WTC11 (cell line): ENCODE measurements at regions not wholly inside any gene's neighbourhood (a gene's known extent, or its start where the extent isn't known, plus 50 kb on each side); places are given as distances from the start of the nearest gene placed in this dataset.

Experiments
- CTCF ChIP-seq: fragments of 200-600 bp; IDR thresholded peaks from 2 replicates; pipeline ENCODE4 v1.8.0; 2022; ENCODE audit warnings: antibody characterized with exemption
- TEAD4 ChIP-seq: sonication (generic); formaldehyde crosslinking; IDR thresholded peaks from 2 replicates; pipeline ENCODE4 v1.8.0; 2022; ENCODE audit warnings: mild to moderate bottlenecking, missing genetic modification reagents

- TF ChIP-seq CTCF (no peak), TEAD4 (CRISPR knock-in tag) (no peak)
These were observed 542.6 kb downstream of the TUSC7 start for GRCh38 chr3:117252208-117252607.
